Ishikawa (cell line): ENCODE measurements at regions not wholly inside any gene's neighbourhood (a gene's known extent, or its start where the extent isn't known, plus 50 kb on each side); places are given as distances from the start of the nearest gene placed in this dataset.

Source experiments
- CEBPB ChIP-seq: IDR thresholded peaks from 2 replicates; pipeline ENCODE4 v1.6.1; 2012
- CREB1 ChIP-seq: IDR thresholded peaks from 2 replicates; pipeline ENCODE4 v1.6.1; 2012; ENCODE audit warnings: low read depth
- EGR1 ChIP-seq: IDR thresholded peaks from 2 replicates; pipeline ENCODE4 v1.6.1; 2012
- EP300 ChIP-seq: IDR thresholded peaks from 2 replicates; pipeline ENCODE4 v1.6.1; 2012; ENCODE audit warnings: borderline replicate concordance
- FOXM1 ChIP-seq: IDR thresholded peaks from 2 replicates; pipeline ENCODE4 v1.6.1; 2012; ENCODE audit warnings: low read depth, borderline replicate concordance
- MAX ChIP-seq: IDR thresholded peaks from 2 replicates; pipeline ENCODE4 v1.6.1; 2012
- NFIC ChIP-seq: IDR thresholded peaks from 2 replicates; pipeline ENCODE4 v1.6.1; 2012
- RAD21 ChIP-seq: IDR thresholded peaks from 2 replicates; pipeline ENCODE4 v1.6.1; 2012; ENCODE audit warnings: low read depth
- REST ChIP-seq: IDR thresholded peaks from 2 replicates; pipeline ENCODE4 v1.6.1; 2012; ENCODE audit warnings: low read depth, mild to moderate bottlenecking
- TAF1 ChIP-seq: IDR thresholded peaks from 2 replicates; pipeline ENCODE4 v1.6.1; 2012; ENCODE audit warnings: low read depth, mild to moderate bottlenecking
- TCF12 ChIP-seq: IDR thresholded peaks from 2 replicates; pipeline ENCODE4 v1.6.1; 2012; ENCODE audit warnings: low read depth
- TEAD4 ChIP-seq: IDR thresholded peaks from 2 replicates; pipeline ENCODE4 v1.6.1; 2012
- USF1 ChIP-seq: IDR thresholded peaks from 2 replicates; pipeline ENCODE4 v1.6.1; 2012
- YY1 ChIP-seq: IDR thresholded peaks from 2 replicates; pipeline ENCODE4 v1.6.1; 2012; ENCODE audit warnings: low read depth
- ZBTB7A ChIP-seq: IDR thresholded peaks from 2 replicates; pipeline ENCODE4 v1.6.1; 2012; ENCODE audit warnings: low read depth

GRCh38 chr10:2201534-2202099 is 464.3 kb upstream of the ADARB2 start:
- no peak for TF ChIP-seq ZBTB7A
- no peak for TF ChIP-seq TCF12
- no peak for TF ChIP-seq USF1
- TF ChIP-seq CEBPB = no peak
- no peak for TF ChIP-seq REST
- no peak for TF ChIP-seq CREB1
- TF ChIP-seq EP300 = no peak
- TF ChIP-seq YY1 = no peak
- TF ChIP-seq MAX = no peak
- TF ChIP-seq RAD21 = no peak
- TF ChIP-seq EGR1 = no peak
- no peak for TF ChIP-seq FOXM1
- TF ChIP-seq NFIC = no peak
- TF ChIP-seq TAF1 = no peak

GRCh38 chr10:2197663-2198062 is 460.3 kb upstream of the ADARB2 start:
- TF ChIP-seq USF1 (no peak), YY1 (no peak), NFIC (no peak), EP300 (no peak), TEAD4 (no peak), CEBPB (no peak), CREB1 (no peak), RAD21 (no peak), ZBTB7A (no peak), TCF12 (no peak), TAF1 (no peak), MAX (no peak), FOXM1 (no peak), REST (no peak), EGR1 (no peak)

GRCh38 chr10:2196272-2196671 is 458.9 kb upstream of the ADARB2 start:
- TF ChIP-seq CEBPB (no peak), FOXM1 (no peak), USF1 (no peak), EGR1 (no peak), TAF1 (no peak), TEAD4 (no peak), CREB1 (no peak), YY1 (no peak), TCF12 (no peak), REST (no peak), EP300 (no peak), RAD21 (no peak), NFIC (no peak), MAX (no peak), ZBTB7A (no peak)

GRCh38 chr10:2188371-2188770 is 451.0 kb upstream of the ADARB2 start:
- TF ChIP-seq CREB1 (no peak), TCF12 (no peak), ZBTB7A (no peak), NFIC (no peak), MAX (no peak), FOXM1 (no peak), TEAD4 (no peak), EP300 (no peak), EGR1 (no peak), TAF1 (no peak), USF1 (no peak), RAD21 (no peak), YY1 (no peak), CEBPB (no peak), REST (no peak)
